Lung (tissue), 11 donors: ENCODE measurements at regions not wholly inside any gene's neighbourhood (a gene's known extent, or its start where the extent isn't known, plus 50 kb on each side); places are given as distances from the start of the nearest gene placed in this dataset.

ENCODE experiments used
- ATAC-seq: fragments of 200-7000 bp; cut with Tn5 transposase; one replicate; pipeline ENCODE4 v1.9.1; 2020; ENCODE audit warnings: moderate number of reproducible peaks; ENCODE audit not compliant: insufficient read depth, low FRiP score
- DNase-seq, 3 donors: peaks; one replicate each; pipeline ENCODE4 v3.0.0-alpha.2; 2013 to 2017
- H3K27ac ChIP-seq, 2 donors: one replicate each; pipeline ENCODE4 v1.5.1; 2013; ENCODE audit warnings: mild to moderate bottlenecking in 2 of 2, moderate library complexity in 2 of 2, control low read depth in 1 of 2, inconsistent platforms in 1 of 2, low read depth in 1 of 2, low read length in 1 of 2
- H3K27me3 ChIP-seq, 3 donors: one replicate each; pipeline ENCODE4 v1.5.1; 2013; ENCODE audit warnings: low read length in 2 of 3; ENCODE audit not compliant: control insufficient read depth in 3 of 3, insufficient read depth in 3 of 3
- H3K36me3 ChIP-seq, 4 donors: one replicate each; pipeline ENCODE4 v1.5.1; 2013; ENCODE audit warnings: low read length in 4 of 4, mild to moderate bottlenecking in 1 of 4, moderate library complexity in 1 of 4; ENCODE audit not compliant: control insufficient read depth in 4 of 4, insufficient read depth in 4 of 4
- H3K4me1 ChIP-seq, 5 donors: one replicate each; pipeline ENCODE4 v1.5.1; 2013; ENCODE audit warnings: low read length in 5 of 5, mild to moderate bottlenecking in 2 of 5, moderate library complexity in 1 of 5; ENCODE audit not compliant: control insufficient read depth in 5 of 5, insufficient read depth in 5 of 5
- H3K4me3 ChIP-seq: one replicate; pipeline ENCODE4 v1.5.1; 2013; ENCODE audit warnings: mild to moderate bottlenecking, control low read depth, moderate library complexity
- H3K9ac ChIP-seq, 2 donors: one replicate each; pipeline ENCODE4 v1.5.1; 2013; ENCODE audit warnings: low read length in 2 of 2, control low read depth in 1 of 2; ENCODE audit not compliant: insufficient read depth in 1 of 2
- H3K9me3 ChIP-seq, 4 donors: one replicate each; pipeline ENCODE4 v1.5.1; 2013; ENCODE audit warnings: low read length in 3 of 4, mild to moderate bottlenecking in 1 of 4, moderate library complexity in 1 of 4; ENCODE audit not compliant: control insufficient read depth in 4 of 4, insufficient read depth in 3 of 4
- CTCF ChIP-seq: IDR thresholded peaks from 2 replicates; pipeline ENCODE4 v1.5.1; 2012; ENCODE audit warnings: mild to moderate bottlenecking; ENCODE audit errors: control extremely low read depth, extremely low read depth
- WGBS, 2 donors: extraction: QIAGEN DNeasy Blood & Tissue Kit; methylation state at CpG; one replicate each; pipeline ENCODE4 v1.1.7; 2013; 5-methylcytosine and 5-hydroxymethylcytosine counted together
- donor health status: control.
- donor health status: control.
- donor health status: Bipolar disorder and iron deficiency.
- donor health status: healthy.
- donor health status: DM: yes; HTN: yes; CAD: no.

- Histone ChIP-seq H3K36me3 (no peaks in the 10 kb centered on the region), H3K27me3 (no peaks in the 10 kb centered on the region), H3K4me3 (no peak overlapping the region), H3K4me1 (no peaks in the 10 kb centered on the region), H3K9me3 (no peaks in the 10 kb centered on the region), H3K27ac (no peak overlapping the region), H3K9ac (no peak overlapping the region)
- ATAC-seq (no peak), DNase-seq (no peak)
- WGBS, 2 donors = 93 to 100% methylated on average over 1 of the region's 1 CpG
- TF ChIP-seq CTCF = no peak
These were observed 57.9 kb upstream of the CNOT2 start for GRCh38 chr12:70185301-70185700.

- Histone ChIP-seq H3K27me3 (no peaks in the 10 kb centered on the region), H3K9me3 (no peaks in the 10 kb centered on the region), H3K27ac (no peak overlapping the region), H3K4me1 (no peaks in the 10 kb centered on the region), H3K36me3 (no peaks in the 10 kb centered on the region), H3K4me3 (no peak overlapping the region), H3K9ac (no peak overlapping the region)
- no peak for TF ChIP-seq CTCF
- WGBS, 2 donors = 98% methylated on average over 3 of the region's 3 CpGs
- no peak for ATAC-seq
- no peak for DNase-seq
These were observed 56.8 kb upstream of the CNOT2 start for GRCh38 chr12:70186436-70186835.

- DNase-seq = no peak
- H3K9ac ChIP-seq = no peak overlapping the region
- H3K9me3 ChIP-seq = no peaks in the 10 kb centered on the region
- no peak overlapping the region for H3K27ac ChIP-seq
- WGBS, 2 donors = 94 to 96% methylated on average over 1 of the region's 1 CpG
- no peaks in the 10 kb centered on the region for H3K27me3 ChIP-seq
- ATAC-seq = no peak
- TF ChIP-seq CTCF = no peak
- H3K36me3 ChIP-seq = no peaks in the 10 kb centered on the region
- H3K4me1 ChIP-seq = peaks cover 0 to 25% (median 0%) of the 10 kb centered on the region in 5 donors
- no peak overlapping the region for H3K4me3 ChIP-seq
These were observed 52.8 kb upstream of the CNOT2 start for GRCh38 chr12:70190262-70191010.
